Hepatocyte (in vitro differentiated cells): ENCODE measurements at regions not wholly inside any gene's neighbourhood (a gene's known extent, or its start where the extent isn't known, plus 50 kb on each side); places are given as distances from the start of the nearest gene placed in this dataset.

Source experiments
- DNase-seq: peaks from one replicate; pipeline ENCODE4 v3.0.0-alpha.2; 2016; ENCODE audit warnings: low spot score
- H2AFZ ChIP-seq: fragments of 200-600 bp; sonication (generic); 2 replicates; pipeline ENCODE4 v1.6.0; 2016; ENCODE audit warnings: antibody characterized with exemption, mild to moderate bottlenecking
- H3K27ac ChIP-seq: fragments of 200-600 bp; sonication (generic); 2 replicates; pipeline ENCODE4 v1.5.1; 2016; ENCODE audit warnings: mild to moderate bottlenecking
- H3K27me3 ChIP-seq: fragments of 200-600 bp; sonication (generic); 2 replicates; pipeline ENCODE4 v1.6.1; 2016
- H3K36me3 ChIP-seq: fragments of 200-600 bp; sonication (generic); replicated peaks from 2 replicates; pipeline ENCODE4 v1.5.1; 2016; ENCODE audit warnings: low read depth; ENCODE audit not compliant: insufficient read depth
- H3K4me1 ChIP-seq: fragments of 200-600 bp; sonication (generic); 2 replicates; pipeline ENCODE4 v1.5.1; 2016; ENCODE audit warnings: mild to moderate bottlenecking, moderate library complexity; ENCODE audit not compliant: insufficient read depth
- H3K4me2 ChIP-seq: fragments of 200-600 bp; sonication (generic); 2 replicates; pipeline ENCODE4 v1.6.0; 2016
- H3K4me3 ChIP-seq: fragments of 200-600 bp; sonication (generic); 2 replicates; pipeline ENCODE4 v1.5.1; 2016; ENCODE audit warnings: mild to moderate bottlenecking
- H3K79me2 ChIP-seq: fragments of 200-600 bp; sonication (generic); 2 replicates; pipeline ENCODE4 v1.6.0; 2017; ENCODE audit warnings: mild to moderate bottlenecking
- H3K9me2 ChIP-seq: fragments of 200-600 bp; sonication (generic); replicated peaks from 2 replicates; pipeline ENCODE4 v1.6.0; 2017; ENCODE audit warnings: mild to moderate bottlenecking; ENCODE audit not compliant: insufficient read depth
- H3K9me3 ChIP-seq: fragments of 200-600 bp; sonication (generic); 2 replicates; pipeline ENCODE4 v1.5.1; 2016; ENCODE audit warnings: low read depth, mild to moderate bottlenecking
- H4K20me1 ChIP-seq: fragments of 200-600 bp; sonication (generic); 2 replicates; pipeline ENCODE4 v1.6.0; 2016; ENCODE audit warnings: mild to moderate bottlenecking; ENCODE audit not compliant: insufficient read depth, poor library complexity, severe bottlenecking
- EZH2 ChIP-seq: fragments of 200-600 bp; sonication (generic); IDR thresholded peaks from 2 replicates; pipeline ENCODE4 v1.6.1; 2016; ENCODE audit warnings: antibody characterized with exemption, mild to moderate bottlenecking, borderline replicate concordance
- EZH2phosphoT487 ChIP-seq: fragments of 200-600 bp; sonication (generic); IDR thresholded peaks from one replicate; pipeline ENCODE4 v1.6.1; 2018; ENCODE audit warnings: antibody characterized with exemption, mild to moderate bottlenecking, low read depth, moderate library complexity; ENCODE audit not compliant: unreplicated experiment, severe bottlenecking
- WGBS: methylation state at CpG from one replicate; pipeline ENCODE4 v1.1.6; 2016; ENCODE audit warnings: low lambda C conversion rate; ENCODE audit errors: missing lambda C conversion rate; 5-methylcytosine and 5-hydroxymethylcytosine counted together
- TF ChIP-seq, protein P1 (sequence below): fragments of 200-600 bp; sonication (generic); IDR thresholded peaks from 2 replicates; pipeline ENCODE4 v1.5.1; 2016; ENCODE audit warnings: antibody characterized with exemption, mild to moderate bottlenecking; ENCODE audit not compliant: poor library complexity

DNA sequence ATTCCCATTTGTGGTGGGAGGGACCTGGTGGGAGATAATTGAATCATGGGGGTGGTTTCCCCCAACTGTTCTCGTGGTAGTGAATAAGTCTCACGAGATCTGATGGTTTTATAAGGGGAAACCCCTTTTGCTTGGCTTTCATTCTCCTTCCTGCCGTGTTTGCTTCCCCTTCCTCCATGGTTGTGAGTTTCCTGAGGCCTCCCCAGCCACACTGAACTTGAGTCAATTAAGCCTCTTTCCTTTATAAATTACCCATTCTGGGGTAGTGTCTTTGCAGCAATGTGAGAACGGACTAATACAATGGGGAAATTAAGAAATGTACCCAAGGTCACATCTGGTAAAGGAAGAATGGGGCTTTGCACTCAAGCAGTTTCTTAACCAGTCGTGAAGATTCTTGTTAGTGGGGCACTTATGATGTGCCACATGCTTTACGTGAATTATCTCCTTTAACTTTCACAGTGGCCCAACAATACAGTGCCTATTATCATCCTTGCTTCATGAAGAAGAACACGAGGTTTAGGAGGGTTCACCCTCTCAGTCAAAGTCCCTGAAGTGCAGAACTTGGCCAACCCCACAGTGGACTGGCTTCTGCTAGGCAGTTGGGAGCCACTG is 234.3 kb downstream of the EFCAB11 start:
- no peak overlapping the region for H3K4me2 ChIP-seq
- no peaks in the 10 kb centered on the region for H4K20me1 ChIP-seq
- no peaks in the 10 kb centered on the region for H3K9me2 ChIP-seq
- no peak overlapping the region for H2AFZ ChIP-seq
- no peaks in the 10 kb centered on the region for H3K36me3 ChIP-seq
- H3K9me3 ChIP-seq, result no peaks in the 10 kb centered on the region
- peaks cover 9% of the 10 kb centered on the region for H3K4me1 ChIP-seq
- H3K27ac ChIP-seq, result no peak overlapping the region
- H3K4me3 ChIP-seq, result no peak overlapping the region
- no peaks in the 10 kb centered on the region for H3K79me2 ChIP-seq
- no peaks in the 10 kb centered on the region for H3K27me3 ChIP-seq
- DNase-seq, result no peak
- no peak for TF ChIP-seq EZH2
- TF ChIP-seq, protein P1, sequence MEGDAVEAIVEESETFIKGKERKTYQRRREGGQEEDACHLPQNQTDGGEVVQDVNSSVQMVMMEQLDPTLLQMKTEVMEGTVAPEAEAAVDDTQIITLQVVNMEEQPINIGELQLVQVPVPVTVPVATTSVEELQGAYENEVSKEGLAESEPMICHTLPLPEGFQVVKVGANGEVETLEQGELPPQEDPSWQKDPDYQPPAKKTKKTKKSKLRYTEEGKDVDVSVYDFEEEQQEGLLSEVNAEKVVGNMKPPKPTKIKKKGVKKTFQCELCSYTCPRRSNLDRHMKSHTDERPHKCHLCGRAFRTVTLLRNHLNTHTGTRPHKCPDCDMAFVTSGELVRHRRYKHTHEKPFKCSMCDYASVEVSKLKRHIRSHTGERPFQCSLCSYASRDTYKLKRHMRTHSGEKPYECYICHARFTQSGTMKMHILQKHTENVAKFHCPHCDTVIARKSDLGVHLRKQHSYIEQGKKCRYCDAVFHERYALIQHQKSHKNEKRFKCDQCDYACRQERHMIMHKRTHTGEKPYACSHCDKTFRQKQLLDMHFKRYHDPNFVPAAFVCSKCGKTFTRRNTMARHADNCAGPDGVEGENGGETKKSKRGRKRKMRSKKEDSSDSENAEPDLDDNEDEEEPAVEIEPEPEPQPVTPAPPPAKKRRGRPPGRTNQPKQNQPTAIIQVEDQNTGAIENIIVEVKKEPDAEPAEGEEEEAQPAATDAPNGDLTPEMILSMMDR, result no peak
- WGBS, result 87% methylated on average over 7 of the region's 7 CpGs

DNA sequence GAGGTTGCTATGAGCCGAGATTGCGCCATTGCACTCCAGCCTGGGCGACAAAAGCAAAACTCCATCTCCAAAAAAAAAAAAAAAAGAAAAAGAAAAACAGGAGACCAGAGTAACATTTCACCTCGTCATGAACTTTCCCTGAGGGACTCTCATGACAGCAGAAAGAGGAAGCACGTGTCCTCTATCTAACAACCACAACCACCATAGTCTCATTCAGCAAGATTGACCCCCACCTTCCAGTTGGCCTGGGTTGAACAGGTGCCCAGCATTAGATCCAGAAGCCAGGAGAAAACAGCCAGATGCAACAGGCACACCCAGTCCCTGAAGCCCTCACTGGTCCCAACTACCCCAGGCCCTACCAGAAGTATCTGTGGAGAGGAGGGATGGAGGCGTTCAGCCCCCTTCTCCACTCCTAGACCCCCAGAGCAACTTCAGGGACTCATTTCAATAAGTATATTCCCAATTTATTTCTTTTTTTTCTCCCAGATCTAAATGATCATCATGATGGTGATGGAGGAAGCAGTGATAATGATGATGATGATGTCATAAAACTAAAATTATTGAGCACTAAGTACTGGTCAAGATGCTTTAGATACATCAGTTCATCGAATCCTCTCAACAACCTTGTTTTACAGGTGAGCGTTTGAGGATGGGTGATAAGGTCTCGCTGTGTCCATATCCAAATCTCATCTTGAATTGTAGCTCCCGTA is 235.0 kb downstream of the EFCAB11 start:
- Histone ChIP-seq H3K9me2 (no peaks in the 10 kb centered on the region), H3K27ac (no peak overlapping the region), H3K4me2 (no peak overlapping the region), H3K4me3 (no peak overlapping the region), H3K79me2 (no peaks in the 10 kb centered on the region), H2AFZ (no peak overlapping the region), H4K20me1 (no peaks in the 10 kb centered on the region), H3K27me3 (no peaks in the 10 kb centered on the region), H3K36me3 (no peaks in the 10 kb centered on the region), H3K9me3 (no peaks in the 10 kb centered on the region), H3K4me1 (peaks cover 4% of the 10 kb centered on the region)
- 93% methylated on average over 7 of the region's 10 CpGs for WGBS
- DNase-seq, result no peak
- TF ChIP-seq, protein P1, result no peak
- no peak for TF ChIP-seq EZH2phosphoT487
- TF ChIP-seq EZH2, result no peak

DNA sequence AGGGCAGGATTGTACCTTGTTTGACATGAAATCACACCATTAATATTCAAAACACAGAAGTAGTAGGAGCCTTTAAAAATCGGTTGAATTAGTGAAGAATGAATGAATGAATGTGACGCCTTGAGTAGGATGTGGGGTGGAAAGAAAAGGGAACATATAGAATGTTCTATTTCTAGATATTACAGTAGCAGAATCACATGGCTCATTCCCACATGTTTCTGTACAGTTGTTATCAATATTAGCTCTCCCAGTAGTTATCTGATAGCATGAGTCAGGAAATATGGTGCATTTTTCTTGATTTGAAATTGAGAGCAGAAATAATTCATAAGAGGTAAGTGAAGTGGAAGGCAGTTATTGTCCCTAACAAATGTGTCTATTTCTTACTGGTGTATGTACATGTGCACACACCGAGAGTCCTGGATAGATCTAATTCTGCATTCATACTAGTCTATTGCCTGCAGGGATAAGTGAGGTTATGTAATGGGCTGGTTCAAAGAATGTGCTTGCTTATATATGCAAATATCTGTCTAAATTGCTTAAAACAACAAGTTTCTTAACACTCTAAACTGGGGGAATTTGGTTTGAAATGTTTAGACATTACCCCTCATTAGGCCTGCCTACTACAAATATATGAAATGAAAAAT is 245.4 kb downstream of the EFCAB11 start:
- no peaks in the 10 kb centered on the region for H3K9me3 ChIP-seq
- WGBS, result 86% methylated on average over 3 of the region's 3 CpGs
- H2AFZ ChIP-seq, result no peak overlapping the region
- no peaks in the 10 kb centered on the region for H3K79me2 ChIP-seq
- H3K27me3 ChIP-seq, result no peaks in the 10 kb centered on the region
- TF ChIP-seq EZH2phosphoT487, result no peak
- no peaks in the 10 kb centered on the region for H4K20me1 ChIP-seq
- no peaks in the 10 kb centered on the region for H3K9me2 ChIP-seq
- H3K4me2 ChIP-seq, result no peak overlapping the region
- H3K27ac ChIP-seq, result no peak overlapping the region
- H3K36me3 ChIP-seq, result no peaks in the 10 kb centered on the region
- DNase-seq, result no peak
- no peaks in the 10 kb centered on the region for H3K4me1 ChIP-seq
- H3K4me3 ChIP-seq, result no peak overlapping the region

DNA sequence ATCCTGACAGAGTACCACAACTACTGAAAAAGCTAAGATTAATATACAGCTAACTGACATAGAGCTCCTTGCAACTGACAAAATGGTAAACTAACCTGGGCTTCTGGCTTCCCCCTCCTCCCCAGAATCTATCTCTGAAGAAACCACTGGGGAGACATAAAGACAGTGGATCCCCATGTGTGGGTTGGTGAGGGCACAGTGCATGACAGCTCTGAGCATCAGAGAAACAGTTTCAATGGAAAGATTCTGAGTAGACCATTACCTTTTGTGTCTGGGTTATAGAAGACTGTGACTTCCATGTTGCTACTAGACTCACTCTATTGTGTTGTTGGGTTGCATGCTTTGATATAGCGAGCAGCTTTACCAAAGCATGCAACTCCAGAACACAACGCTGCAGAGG is 247.4 kb downstream of the EFCAB11 start:
- no peak overlapping the region for H3K27ac ChIP-seq
- H3K36me3 ChIP-seq, result no peaks in the 10 kb centered on the region
- H3K4me3 ChIP-seq, result no peak overlapping the region
- H3K79me2 ChIP-seq, result no peaks in the 10 kb centered on the region
- no peak overlapping the region for H2AFZ ChIP-seq
- no peak for TF ChIP-seq EZH2phosphoT487
- TF ChIP-seq, protein P1, result no peak
- no peak for TF ChIP-seq EZH2
- H3K4me1 ChIP-seq, result peaks cover 3% of the 10 kb centered on the region
- H3K9me3 ChIP-seq, result no peaks in the 10 kb centered on the region
- no peaks in the 10 kb centered on the region for H3K27me3 ChIP-seq
- DNase-seq, result no peak
- no peaks in the 10 kb centered on the region for H4K20me1 ChIP-seq
- H3K9me2 ChIP-seq, result no peaks in the 10 kb centered on the region
- no peak overlapping the region for H3K4me2 ChIP-seq
- WGBS, result 96% methylated on average over 2 of the region's 2 CpGs
